HL-60 (cell line): ENCODE measurements at regions not wholly inside any gene's neighbourhood (a gene's known extent, or its start where the extent isn't known, plus 50 kb on each side); places are given as distances from the start of the nearest gene placed in this dataset.

ENCODE experiments used
- GABPA ChIP-seq: IDR thresholded peaks from 2 replicates; pipeline ENCODE4 v1.6.1; 2012; ENCODE audit warnings: low read depth
- POLR2AphosphoS5 ChIP-seq: IDR thresholded peaks from 2 replicates; pipeline ENCODE4 v1.6.1; 2012; ENCODE audit warnings: low read depth
- SPI1 ChIP-seq: IDR thresholded peaks from 2 replicates; pipeline ENCODE4 v1.6.1; 2012; ENCODE audit warnings: low read depth, mild to moderate bottlenecking, borderline replicate concordance
- TF ChIP-seq, protein P1 (sequence below): IDR thresholded peaks from one replicate; pipeline ENCODE4 v1.5.1; 2011; ENCODE audit warnings: low read length, control low read depth, inconsistent platforms; ENCODE audit not compliant: insufficient read depth
- TF ChIP-seq, protein P2 (sequence below): IDR thresholded peaks from 2 replicates; pipeline ENCODE4 v1.6.1; 2012; ENCODE audit warnings: low read depth; ENCODE audit not compliant: insufficient replicate concordance

DNA sequence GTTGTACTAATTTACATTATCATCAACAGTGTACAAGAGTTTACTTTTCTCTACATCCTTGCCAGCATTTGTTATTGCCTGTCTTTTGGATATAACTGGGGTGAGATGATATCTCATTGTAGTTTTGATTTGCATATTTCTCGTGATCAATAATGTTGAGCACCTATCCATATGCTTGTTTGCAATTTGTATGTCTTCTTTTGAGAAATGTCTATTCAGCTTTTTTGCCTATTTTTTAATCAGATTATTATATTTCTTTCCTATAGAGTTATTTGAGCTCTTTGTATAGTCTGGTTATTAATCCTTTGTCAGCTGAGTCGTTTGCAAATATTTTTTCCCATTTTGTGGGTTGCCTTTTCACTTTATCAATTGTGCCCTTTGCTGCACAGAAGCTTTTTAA, 540.8 kb upstream of the SGO1 start:
- TF ChIP-seq, protein P1, sequence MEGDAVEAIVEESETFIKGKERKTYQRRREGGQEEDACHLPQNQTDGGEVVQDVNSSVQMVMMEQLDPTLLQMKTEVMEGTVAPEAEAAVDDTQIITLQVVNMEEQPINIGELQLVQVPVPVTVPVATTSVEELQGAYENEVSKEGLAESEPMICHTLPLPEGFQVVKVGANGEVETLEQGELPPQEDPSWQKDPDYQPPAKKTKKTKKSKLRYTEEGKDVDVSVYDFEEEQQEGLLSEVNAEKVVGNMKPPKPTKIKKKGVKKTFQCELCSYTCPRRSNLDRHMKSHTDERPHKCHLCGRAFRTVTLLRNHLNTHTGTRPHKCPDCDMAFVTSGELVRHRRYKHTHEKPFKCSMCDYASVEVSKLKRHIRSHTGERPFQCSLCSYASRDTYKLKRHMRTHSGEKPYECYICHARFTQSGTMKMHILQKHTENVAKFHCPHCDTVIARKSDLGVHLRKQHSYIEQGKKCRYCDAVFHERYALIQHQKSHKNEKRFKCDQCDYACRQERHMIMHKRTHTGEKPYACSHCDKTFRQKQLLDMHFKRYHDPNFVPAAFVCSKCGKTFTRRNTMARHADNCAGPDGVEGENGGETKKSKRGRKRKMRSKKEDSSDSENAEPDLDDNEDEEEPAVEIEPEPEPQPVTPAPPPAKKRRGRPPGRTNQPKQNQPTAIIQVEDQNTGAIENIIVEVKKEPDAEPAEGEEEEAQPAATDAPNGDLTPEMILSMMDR: no peak
- TF ChIP-seq POLR2AphosphoS5 (no peak), SPI1 (no peak), GABPA (no peak)
- TF ChIP-seq, protein P2, sequence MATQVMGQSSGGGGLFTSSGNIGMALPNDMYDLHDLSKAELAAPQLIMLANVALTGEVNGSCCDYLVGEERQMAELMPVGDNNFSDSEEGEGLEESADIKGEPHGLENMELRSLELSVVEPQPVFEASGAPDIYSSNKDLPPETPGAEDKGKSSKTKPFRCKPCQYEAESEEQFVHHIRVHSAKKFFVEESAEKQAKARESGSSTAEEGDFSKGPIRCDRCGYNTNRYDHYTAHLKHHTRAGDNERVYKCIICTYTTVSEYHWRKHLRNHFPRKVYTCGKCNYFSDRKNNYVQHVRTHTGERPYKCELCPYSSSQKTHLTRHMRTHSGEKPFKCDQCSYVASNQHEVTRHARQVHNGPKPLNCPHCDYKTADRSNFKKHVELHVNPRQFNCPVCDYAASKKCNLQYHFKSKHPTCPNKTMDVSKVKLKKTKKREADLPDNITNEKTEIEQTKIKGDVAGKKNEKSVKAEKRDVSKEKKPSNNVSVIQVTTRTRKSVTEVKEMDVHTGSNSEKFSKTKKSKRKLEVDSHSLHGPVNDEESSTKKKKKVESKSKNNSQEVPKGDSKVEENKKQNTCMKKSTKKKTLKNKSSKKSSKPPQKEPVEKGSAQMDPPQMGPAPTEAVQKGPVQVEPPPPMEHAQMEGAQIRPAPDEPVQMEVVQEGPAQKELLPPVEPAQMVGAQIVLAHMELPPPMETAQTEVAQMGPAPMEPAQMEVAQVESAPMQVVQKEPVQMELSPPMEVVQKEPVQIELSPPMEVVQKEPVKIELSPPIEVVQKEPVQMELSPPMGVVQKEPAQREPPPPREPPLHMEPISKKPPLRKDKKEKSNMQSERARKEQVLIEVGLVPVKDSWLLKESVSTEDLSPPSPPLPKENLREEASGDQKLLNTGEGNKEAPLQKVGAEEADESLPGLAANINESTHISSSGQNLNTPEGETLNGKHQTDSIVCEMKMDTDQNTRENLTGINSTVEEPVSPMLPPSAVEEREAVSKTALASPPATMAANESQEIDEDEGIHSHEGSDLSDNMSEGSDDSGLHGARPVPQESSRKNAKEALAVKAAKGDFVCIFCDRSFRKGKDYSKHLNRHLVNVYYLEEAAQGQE: no peak
